ENCODE measurements at regions not wholly inside any gene's neighbourhood (a gene's known extent, or its start where the extent isn't known, plus 50 kb on each side); places are given as distances from the start of the nearest gene placed in this dataset.

DNA sequence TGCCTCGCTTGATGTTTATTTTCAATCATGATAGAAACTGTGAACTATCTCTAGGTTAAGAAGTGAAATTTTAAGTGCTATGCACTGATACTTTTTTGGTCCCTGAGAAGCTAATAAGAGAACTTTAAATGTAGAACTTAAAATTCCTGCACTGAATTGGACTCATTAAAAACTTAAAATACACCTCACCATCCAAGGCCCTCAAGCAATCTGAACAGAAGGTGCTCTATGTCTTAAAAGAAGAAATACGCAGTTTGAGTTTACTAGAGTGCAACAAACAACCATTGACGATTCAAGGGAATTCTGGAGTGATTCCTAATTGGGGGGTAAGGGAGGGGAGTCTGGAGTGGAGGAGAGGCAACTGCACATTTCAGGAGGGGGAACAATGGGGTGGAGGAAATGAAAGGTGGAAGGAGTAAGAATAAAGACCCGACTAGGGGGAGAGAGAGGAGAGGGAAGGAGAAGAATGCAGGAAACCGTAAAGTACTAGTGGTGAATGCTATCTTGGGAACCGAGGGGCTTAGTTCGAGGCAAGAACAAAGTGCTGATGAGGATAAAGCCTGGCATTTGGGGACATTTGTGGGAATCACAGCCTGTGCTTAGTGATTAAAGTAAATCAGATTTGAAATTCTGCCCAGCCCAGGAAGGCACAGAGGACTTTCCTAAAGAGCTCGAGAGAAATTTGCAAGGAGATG is 389.7 kb downstream of the AACS start:
- Histone ChIP-seq H2AFZ (ENCODE audit: low read length) (no peak overlapping the region), H3F3A (ENCODE audit: low read length, unreplicated experiment) (no peaks in the 10 kb centered on the region), H3K9me3 (ENCODE audit: low read length) (no peaks in the 10 kb centered on the region), H3K9ac (ENCODE audit: low read length) (no peak overlapping the region), H3K79me2 (ENCODE audit: low read length) (no peaks in the 10 kb centered on the region), H3K36me3 (ENCODE audit: low read depth, low read length) (no peaks in the 10 kb centered on the region), H3K4me2 (ENCODE audit: low read length) (no peak overlapping the region), H3K4me1 (ENCODE audit: insufficient read depth, low read length) (no peaks in the 10 kb centered on the region), H4K20me1 (ENCODE audit: low read length) (no peaks in the 10 kb centered on the region), H3K4me3 (ENCODE audit: low read length) (no peak overlapping the region), H3K27me3 (ENCODE audit: low read length) (peaks cover 26% of the 10 kb centered on the region), H3K27ac (ENCODE audit: low read length) (no peak overlapping the region), H3K9me2 (replicated peaks; ENCODE audit: low read length) (no peaks in the 10 kb centered on the region)
- intact Hi-C loops (cut with micrococcal nuclease): no loop called here
- TF ChIP-seq EZH2 (IDR thresholded peaks at IDR 0.05; ENCODE audit: low read length, unreplicated experiment): no peak
- TF ChIP-seq EZH2phosphoT487 (IDR thresholded peaks at IDR 0.05; ENCODE audit: borderline replicate concordance, low read length): no peak
- TF ChIP-seq, protein P1, sequence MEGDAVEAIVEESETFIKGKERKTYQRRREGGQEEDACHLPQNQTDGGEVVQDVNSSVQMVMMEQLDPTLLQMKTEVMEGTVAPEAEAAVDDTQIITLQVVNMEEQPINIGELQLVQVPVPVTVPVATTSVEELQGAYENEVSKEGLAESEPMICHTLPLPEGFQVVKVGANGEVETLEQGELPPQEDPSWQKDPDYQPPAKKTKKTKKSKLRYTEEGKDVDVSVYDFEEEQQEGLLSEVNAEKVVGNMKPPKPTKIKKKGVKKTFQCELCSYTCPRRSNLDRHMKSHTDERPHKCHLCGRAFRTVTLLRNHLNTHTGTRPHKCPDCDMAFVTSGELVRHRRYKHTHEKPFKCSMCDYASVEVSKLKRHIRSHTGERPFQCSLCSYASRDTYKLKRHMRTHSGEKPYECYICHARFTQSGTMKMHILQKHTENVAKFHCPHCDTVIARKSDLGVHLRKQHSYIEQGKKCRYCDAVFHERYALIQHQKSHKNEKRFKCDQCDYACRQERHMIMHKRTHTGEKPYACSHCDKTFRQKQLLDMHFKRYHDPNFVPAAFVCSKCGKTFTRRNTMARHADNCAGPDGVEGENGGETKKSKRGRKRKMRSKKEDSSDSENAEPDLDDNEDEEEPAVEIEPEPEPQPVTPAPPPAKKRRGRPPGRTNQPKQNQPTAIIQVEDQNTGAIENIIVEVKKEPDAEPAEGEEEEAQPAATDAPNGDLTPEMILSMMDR (conservative IDR thresholded peaks at IDR 0.05; ENCODE audit: low read depth, low read length): no peak
- CTCF ChIA-PET: no interaction called here
- POLR2A ChIA-PET (ENCODE audit: unreplicated experiment): no interaction called here
- DNase-seq: no peak
- BruUV-seq (replicated peaks): no TSS peak
- no peak for ATAC-seq

DNA sequence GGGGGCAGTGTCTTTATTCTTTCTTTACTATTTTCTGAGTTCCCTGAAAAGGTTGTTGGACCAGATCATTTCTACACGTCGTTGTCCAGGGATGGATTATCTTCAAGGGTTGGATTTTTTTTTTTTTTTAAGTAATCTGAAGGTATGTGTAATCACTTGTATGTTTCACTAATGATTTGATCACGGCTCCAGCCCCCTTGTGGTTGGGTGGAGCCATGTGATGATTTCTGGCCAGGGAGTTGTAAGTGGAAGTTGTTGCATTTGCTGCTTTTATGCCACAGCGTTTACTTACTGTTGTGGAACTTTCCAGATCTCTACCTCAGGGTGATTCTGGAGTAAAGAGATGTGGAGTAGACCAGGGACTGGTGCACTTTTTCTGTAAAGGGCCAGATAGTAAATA is 390.3 kb downstream of the AACS start:
- no peak overlapping the region for H3K9ac ChIP-seq (ENCODE audit: low read length)
- H3K79me2 ChIP-seq (ENCODE audit: low read length): no peaks in the 10 kb centered on the region
- ATAC-seq (no peak), DNase-seq (no peak)
- no peak overlapping the region for H3K4me3 ChIP-seq (ENCODE audit: low read length)
- no peaks in the 10 kb centered on the region for H3K36me3 ChIP-seq (ENCODE audit: low read depth, low read length)
- H3K9me3 ChIP-seq (ENCODE audit: low read length): no peaks in the 10 kb centered on the region
- H3K4me2 ChIP-seq (ENCODE audit: low read length): no peak overlapping the region
- H3K27me3 ChIP-seq (ENCODE audit: low read length): peaks cover 26% of the 10 kb centered on the region
- TF ChIP-seq, protein P1 (conservative IDR thresholded peaks at IDR 0.05; ENCODE audit: low read depth, low read length): peak; percentile 17; the same call in 1 of the 2 replicates
- TF ChIP-seq EZH2 (IDR thresholded peaks at IDR 0.05; ENCODE audit: low read length, unreplicated experiment) (no peak), EZH2phosphoT487 (IDR thresholded peaks at IDR 0.05; ENCODE audit: borderline replicate concordance, low read length) (no peak)
- H3K9me2 ChIP-seq (replicated peaks; ENCODE audit: low read length): no peaks in the 10 kb centered on the region
- no peak overlapping the region for H2AFZ ChIP-seq (ENCODE audit: low read length)
- no peaks in the 10 kb centered on the region for H3K4me1 ChIP-seq (ENCODE audit: insufficient read depth, low read length)
- intact Hi-C loops (cut with micrococcal nuclease): no loop called here
- H4K20me1 ChIP-seq (ENCODE audit: low read length): no peaks in the 10 kb centered on the region
- H3K27ac ChIP-seq (ENCODE audit: low read length): no peak overlapping the region
- no peaks in the 10 kb centered on the region for H3F3A ChIP-seq (ENCODE audit: low read length, unreplicated experiment)
- BruUV-seq (replicated peaks): no TSS peak
- POLR2A ChIA-PET (ENCODE audit: unreplicated experiment): no interaction called here
- CTCF ChIA-PET: no interaction called here

DNA sequence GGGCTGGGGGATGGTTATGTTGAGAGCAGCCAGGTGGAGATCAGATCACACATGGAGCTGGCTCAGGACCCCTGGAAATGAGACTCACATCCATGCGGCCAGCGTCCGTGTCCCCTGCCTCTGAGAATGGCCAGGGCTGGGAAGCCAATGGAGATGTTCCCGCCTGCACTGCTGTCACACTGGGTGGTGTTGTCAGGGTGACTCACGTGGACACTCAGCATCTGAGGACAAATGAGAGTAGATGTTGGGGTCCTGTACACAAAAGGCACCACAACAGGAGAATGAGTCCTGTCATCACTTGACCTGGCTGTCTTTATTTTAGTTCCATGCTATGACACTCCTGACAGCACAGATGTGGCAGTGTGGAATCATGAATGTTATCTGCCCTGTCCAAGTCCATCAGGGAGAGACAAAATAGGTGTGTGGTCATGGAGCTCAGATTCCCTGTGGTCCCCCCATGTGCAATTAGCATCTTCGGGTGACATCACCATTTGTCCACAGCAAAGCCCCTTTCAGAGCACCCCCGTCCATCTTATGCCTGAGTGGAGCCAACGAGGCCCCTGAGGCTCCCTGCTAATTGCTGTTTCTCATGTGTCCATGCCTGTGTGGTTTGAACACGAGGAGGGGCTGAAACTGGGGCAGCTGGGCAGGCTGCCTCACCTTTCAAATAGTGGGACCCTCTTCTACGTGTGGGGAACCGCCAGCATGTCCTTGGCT is 393.5 kb downstream of the AACS start:
- DNase-seq: no peak
- H3K9ac ChIP-seq (ENCODE audit: low read length): no peak overlapping the region
- no peaks in the 10 kb centered on the region for H3K79me2 ChIP-seq (ENCODE audit: low read length)
- no peaks in the 10 kb centered on the region for H3K36me3 ChIP-seq (ENCODE audit: low read depth, low read length)
- no TSS peak for BruUV-seq (replicated peaks)
- no peak overlapping the region for H3K4me2 ChIP-seq (ENCODE audit: low read length)
- ATAC-seq: no peak
- H3K4me3 ChIP-seq (ENCODE audit: low read length): no peak overlapping the region
- no peak overlapping the region for H2AFZ ChIP-seq (ENCODE audit: low read length)
- no peaks in the 10 kb centered on the region for H3F3A ChIP-seq (ENCODE audit: low read length, unreplicated experiment)
- H3K27me3 ChIP-seq (ENCODE audit: low read length): peaks cover 30% of the 10 kb centered on the region
- intact Hi-C loops (cut with micrococcal nuclease): no loop called here
- POLR2A ChIA-PET (ENCODE audit: unreplicated experiment): no interaction called here
- H3K4me1 ChIP-seq (ENCODE audit: insufficient read depth, low read length): no peaks in the 10 kb centered on the region
- CTCF ChIA-PET: no interaction called here
- H3K27ac ChIP-seq (ENCODE audit: low read length): no peak overlapping the region
- H4K20me1 ChIP-seq (ENCODE audit: low read length): no peaks in the 10 kb centered on the region
- 0 out of 2 replicates have a peak, but pooled peaks cover 3% of the 10 kb centered on the region for H3K9me3 ChIP-seq (ENCODE audit: low read length)
- no peaks in the 10 kb centered on the region for H3K9me2 ChIP-seq (replicated peaks; ENCODE audit: low read length)
- TF ChIP-seq EZH2 (IDR thresholded peaks at IDR 0.05; ENCODE audit: low read length, unreplicated experiment) (no peak), EZH2phosphoT487 (IDR thresholded peaks at IDR 0.05; ENCODE audit: borderline replicate concordance, low read length) (no peak)
- TF ChIP-seq, protein P1 (conservative IDR thresholded peaks at IDR 0.05; ENCODE audit: low read depth, low read length): no peak

All from PC-3 (cell line).